ENCODE measurements at regions not wholly inside any gene's neighbourhood (a gene's known extent, or its start where the extent isn't known, plus 50 kb on each side); places are given as distances from the start of the nearest gene placed in this dataset.

DNA sequence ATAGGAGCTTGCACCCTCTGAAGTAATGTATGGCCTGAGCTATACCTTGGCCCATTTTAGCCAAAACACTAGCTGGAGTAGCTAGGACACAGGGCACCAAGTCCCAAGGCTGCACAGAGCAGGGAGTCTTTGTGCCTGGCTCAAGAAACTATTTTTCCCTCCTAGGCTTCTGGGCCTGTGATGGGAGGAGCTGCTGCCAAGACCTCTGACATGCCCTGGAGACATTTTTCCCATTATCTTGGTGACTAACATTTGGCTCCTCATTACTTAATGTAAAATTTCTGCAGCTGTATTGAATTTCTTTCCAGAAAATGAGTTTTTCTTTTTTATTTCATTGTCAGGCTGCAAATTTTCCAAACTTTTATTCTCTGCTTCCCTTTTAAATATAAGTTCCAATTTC is 1099.2 kb downstream of the CDH18 start:
- intact Hi-C loops (cut with micrococcal nuclease; ENCODE audit: unreplicated experiment): no loop called here
- ChIA-PET POLR2A (no interaction called here), CTCF (no interaction called here)
- H3K4me1 ChIP-seq (ENCODE audit: control insufficient read depth, insufficient read depth, low read length): no peaks in the 10 kb centered on the region
- no peaks in the 10 kb centered on the region for H3K27me3 ChIP-seq (ENCODE audit: control insufficient read depth, insufficient read depth, low read length)
- DNase-seq (ENCODE audit: low read depth, low spot score): no peak
- H3K36me3 ChIP-seq (ENCODE audit: control insufficient read depth, insufficient read depth, low read length): no peaks in the 10 kb centered on the region
- TF ChIP-seq, protein P1, sequence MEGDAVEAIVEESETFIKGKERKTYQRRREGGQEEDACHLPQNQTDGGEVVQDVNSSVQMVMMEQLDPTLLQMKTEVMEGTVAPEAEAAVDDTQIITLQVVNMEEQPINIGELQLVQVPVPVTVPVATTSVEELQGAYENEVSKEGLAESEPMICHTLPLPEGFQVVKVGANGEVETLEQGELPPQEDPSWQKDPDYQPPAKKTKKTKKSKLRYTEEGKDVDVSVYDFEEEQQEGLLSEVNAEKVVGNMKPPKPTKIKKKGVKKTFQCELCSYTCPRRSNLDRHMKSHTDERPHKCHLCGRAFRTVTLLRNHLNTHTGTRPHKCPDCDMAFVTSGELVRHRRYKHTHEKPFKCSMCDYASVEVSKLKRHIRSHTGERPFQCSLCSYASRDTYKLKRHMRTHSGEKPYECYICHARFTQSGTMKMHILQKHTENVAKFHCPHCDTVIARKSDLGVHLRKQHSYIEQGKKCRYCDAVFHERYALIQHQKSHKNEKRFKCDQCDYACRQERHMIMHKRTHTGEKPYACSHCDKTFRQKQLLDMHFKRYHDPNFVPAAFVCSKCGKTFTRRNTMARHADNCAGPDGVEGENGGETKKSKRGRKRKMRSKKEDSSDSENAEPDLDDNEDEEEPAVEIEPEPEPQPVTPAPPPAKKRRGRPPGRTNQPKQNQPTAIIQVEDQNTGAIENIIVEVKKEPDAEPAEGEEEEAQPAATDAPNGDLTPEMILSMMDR (IDR thresholded peaks at IDR 0.05): no peak
- TF ChIP-seq, protein P2, sequence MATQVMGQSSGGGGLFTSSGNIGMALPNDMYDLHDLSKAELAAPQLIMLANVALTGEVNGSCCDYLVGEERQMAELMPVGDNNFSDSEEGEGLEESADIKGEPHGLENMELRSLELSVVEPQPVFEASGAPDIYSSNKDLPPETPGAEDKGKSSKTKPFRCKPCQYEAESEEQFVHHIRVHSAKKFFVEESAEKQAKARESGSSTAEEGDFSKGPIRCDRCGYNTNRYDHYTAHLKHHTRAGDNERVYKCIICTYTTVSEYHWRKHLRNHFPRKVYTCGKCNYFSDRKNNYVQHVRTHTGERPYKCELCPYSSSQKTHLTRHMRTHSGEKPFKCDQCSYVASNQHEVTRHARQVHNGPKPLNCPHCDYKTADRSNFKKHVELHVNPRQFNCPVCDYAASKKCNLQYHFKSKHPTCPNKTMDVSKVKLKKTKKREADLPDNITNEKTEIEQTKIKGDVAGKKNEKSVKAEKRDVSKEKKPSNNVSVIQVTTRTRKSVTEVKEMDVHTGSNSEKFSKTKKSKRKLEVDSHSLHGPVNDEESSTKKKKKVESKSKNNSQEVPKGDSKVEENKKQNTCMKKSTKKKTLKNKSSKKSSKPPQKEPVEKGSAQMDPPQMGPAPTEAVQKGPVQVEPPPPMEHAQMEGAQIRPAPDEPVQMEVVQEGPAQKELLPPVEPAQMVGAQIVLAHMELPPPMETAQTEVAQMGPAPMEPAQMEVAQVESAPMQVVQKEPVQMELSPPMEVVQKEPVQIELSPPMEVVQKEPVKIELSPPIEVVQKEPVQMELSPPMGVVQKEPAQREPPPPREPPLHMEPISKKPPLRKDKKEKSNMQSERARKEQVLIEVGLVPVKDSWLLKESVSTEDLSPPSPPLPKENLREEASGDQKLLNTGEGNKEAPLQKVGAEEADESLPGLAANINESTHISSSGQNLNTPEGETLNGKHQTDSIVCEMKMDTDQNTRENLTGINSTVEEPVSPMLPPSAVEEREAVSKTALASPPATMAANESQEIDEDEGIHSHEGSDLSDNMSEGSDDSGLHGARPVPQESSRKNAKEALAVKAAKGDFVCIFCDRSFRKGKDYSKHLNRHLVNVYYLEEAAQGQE (IDR thresholded peaks at IDR 0.05; ENCODE audit: insufficient read depth in 1 of 2, low read depth in 2 of 2, low read length in 1 of 2): no peak
- TF ChIP-seq TCF7L2 (IDR thresholded peaks at IDR 0.05; ENCODE audit: low read depth, low read length): no peak
- TF ChIP-seq POLR2AphosphoS5 (IDR thresholded peaks at IDR 0.05; ENCODE audit: low read depth, low read length): no peak
- TF ChIP-seq SIN3A (IDR thresholded peaks at IDR 0.05; ENCODE audit: borderline replicate concordance, insufficient read depth, low read depth, low read length): no peak
- no peak for ATAC-seq
- H3K27ac ChIP-seq (ENCODE audit: low read length): no peak overlapping the region
- no peak overlapping the region for H3K4me3 ChIP-seq (ENCODE audit: low read depth in 2 of 2, low read length in 2 of 2)
- in situ Hi-C loops (cut with HindIII; ENCODE audit: low pct_unique_long_range_greater_than_20kb, low sequenced_read_pairs): no loop called here
- H3K9me3 ChIP-seq (ENCODE audit: control insufficient read depth, insufficient read depth, low read depth, low read length): no peaks in the 10 kb centered on the region
- no TSS peak for BruUV-seq (replicated peaks)

DNA sequence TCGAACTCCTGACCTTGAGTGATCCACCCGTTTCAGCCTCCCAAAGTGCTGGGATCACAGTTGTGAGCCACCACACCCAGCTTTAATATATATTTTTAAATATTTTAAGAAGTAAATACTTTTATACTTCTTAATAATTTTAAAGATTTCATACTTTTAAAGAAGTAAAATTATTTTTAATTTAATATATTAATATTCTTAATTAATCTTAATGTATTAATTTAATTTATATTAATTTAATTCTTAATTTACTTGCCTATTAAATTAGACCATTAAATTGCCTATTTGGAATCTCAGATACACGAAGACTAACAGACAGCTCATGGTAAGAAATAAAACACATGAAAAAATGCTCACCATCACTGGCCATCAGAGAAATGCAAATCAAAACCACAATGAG is 1087.4 kb downstream of the CDH18 start:
- intact Hi-C loops (cut with micrococcal nuclease; ENCODE audit: unreplicated experiment): no loop called here
- in situ Hi-C loops (cut with HindIII; ENCODE audit: low pct_unique_long_range_greater_than_20kb, low sequenced_read_pairs): no loop called here
- no peak for ATAC-seq
- POLR2A ChIA-PET: interaction anchor here (0.6 kb wide), 1 partner anchor 468 kb away, joined by 8 read pairs; no protein-coding TSS in a partner anchor
- Histone ChIP-seq H3K9me3 (ENCODE audit: control insufficient read depth, insufficient read depth, low read depth, low read length) (no peaks in the 10 kb centered on the region), H3K27ac (ENCODE audit: low read length) (no peak overlapping the region), H3K4me3 (ENCODE audit: low read depth in 2 of 2, low read length in 2 of 2) (no peak overlapping the region), H3K27me3 (ENCODE audit: control insufficient read depth, insufficient read depth, low read length) (no peaks in the 10 kb centered on the region), H3K4me1 (ENCODE audit: control insufficient read depth, insufficient read depth, low read length) (no peaks in the 10 kb centered on the region), H3K36me3 (ENCODE audit: control insufficient read depth, insufficient read depth, low read length) (no peaks in the 10 kb centered on the region)
- TF ChIP-seq POLR2AphosphoS5 (IDR thresholded peaks at IDR 0.05; ENCODE audit: low read depth, low read length) (no peak), TCF7L2 (IDR thresholded peaks at IDR 0.05; ENCODE audit: low read depth, low read length) (no peak), SIN3A (IDR thresholded peaks at IDR 0.05; ENCODE audit: borderline replicate concordance, insufficient read depth, low read depth, low read length) (no peak)
- TF ChIP-seq, protein P2 (IDR thresholded peaks at IDR 0.05; ENCODE audit: insufficient read depth in 1 of 2, low read depth in 2 of 2, low read length in 1 of 2): no peak
- TF ChIP-seq, protein P1 (IDR thresholded peaks at IDR 0.05): no peak
- BruUV-seq (replicated peaks): no TSS peak
- CTCF ChIA-PET: no interaction called here
- no peak for DNase-seq (ENCODE audit: low read depth, low spot score)
